ENCODE measurements at regions not wholly inside any gene's neighbourhood (a gene's known extent, or its start where the extent isn't known, plus 50 kb on each side); places are given as distances from the start of the nearest gene placed in this dataset.
A peak's percentile ranks its signal among the peaks of the same experiment; 100 is the strongest.

GRCh38 chr10:60677531-60678129 lies 100.6 kb upstream of the CDK1 start:
- no peak for DNase-seq (ENCODE audit: low read depth)
- no peak overlapping the region for H3K4me3 ChIP-seq (ENCODE audit: low read depth, low read length)
- no peak for TF ChIP-seq CTCF (IDR thresholded peaks at IDR 0.05; ENCODE audit: control insufficient read depth, extremely low read depth, insufficient read depth)

- no peak for DNase-seq (ENCODE audit: low read depth)
- no peak overlapping the region for H3K4me3 ChIP-seq (ENCODE audit: low read depth, low read length)
- TF ChIP-seq CTCF (IDR thresholded peaks at IDR 0.05; ENCODE audit: control insufficient read depth, extremely low read depth, insufficient read depth): no peak
Observed at GRCh38 chr10:60675236-60675635, 103.0 kb upstream of the CDK1 start.

- no peak overlapping the region for H3K4me3 ChIP-seq (ENCODE audit: low read depth, low read length)
- TF ChIP-seq CTCF (IDR thresholded peaks at IDR 0.05; ENCODE audit: control insufficient read depth, extremely low read depth, insufficient read depth): no peak
- no peak for DNase-seq (ENCODE audit: low read depth)
Observed at GRCh38 chr10:60669501-60669900, 108.8 kb upstream of the CDK1 start.

- no peak for DNase-seq (ENCODE audit: low read depth)
- no peak overlapping the region for H3K4me3 ChIP-seq (ENCODE audit: low read depth, low read length)
- no peak for TF ChIP-seq CTCF (IDR thresholded peaks at IDR 0.05; ENCODE audit: control insufficient read depth, extremely low read depth, insufficient read depth)
Observed at GRCh38 chr10:60666221-60666620, 112.1 kb upstream of the CDK1 start.

GRCh38 chr10:60664859-60665258 lies 113.4 kb upstream of the CDK1 start:
- TF ChIP-seq CTCF (IDR thresholded peaks at IDR 0.05; ENCODE audit: control insufficient read depth, extremely low read depth, insufficient read depth): no peak
- H3K4me3 ChIP-seq (ENCODE audit: low read depth, low read length): no peak overlapping the region
- DNase-seq (ENCODE audit: low read depth): no peak

GRCh38 chr10:60663850-60664249 lies 114.4 kb upstream of the CDK1 start:
- TF ChIP-seq CTCF (IDR thresholded peaks at IDR 0.05; ENCODE audit: control insufficient read depth, extremely low read depth, insufficient read depth): no peak
- DNase-seq (ENCODE audit: low read depth): peak; percentile 72
- H3K4me3 ChIP-seq (ENCODE audit: low read depth, low read length): no peak overlapping the region

- peak; percentile 33 for DNase-seq (ENCODE audit: low read depth)
- TF ChIP-seq CTCF (IDR thresholded peaks at IDR 0.05; ENCODE audit: control insufficient read depth, extremely low read depth, insufficient read depth): no peak
- no peak overlapping the region for H3K4me3 ChIP-seq (ENCODE audit: low read depth, low read length)
Observed at GRCh38 chr10:60662917-60663614, 115.2 kb upstream of the CDK1 start.

Measured in LNCaP clone FGC (cell line).